HG02588 (cell line): ENCODE measurements at regions not wholly inside any gene's neighbourhood (a gene's known extent, or its start where the extent isn't known, plus 50 kb on each side); places are given as distances from the start of the nearest gene placed in this dataset.
A peak's percentile ranks its signal among the peaks of the same experiment; 100 is the strongest.
"Not testable (repeated sequence)": the region's sequence is repeated elsewhere in the genome, so short reads cannot be mapped to it uniquely, and the experiment has no call there.

Experiments used
- ATAC-seq: cut with Tn5 transposase; IDR thresholded peaks from one replicate; pipeline ENCODE4 v1.9.1; 2021; ENCODE audit warnings: mild to moderate bottlenecking, moderate library complexity; ENCODE audit not compliant: unreplicated experiment

DNA sequence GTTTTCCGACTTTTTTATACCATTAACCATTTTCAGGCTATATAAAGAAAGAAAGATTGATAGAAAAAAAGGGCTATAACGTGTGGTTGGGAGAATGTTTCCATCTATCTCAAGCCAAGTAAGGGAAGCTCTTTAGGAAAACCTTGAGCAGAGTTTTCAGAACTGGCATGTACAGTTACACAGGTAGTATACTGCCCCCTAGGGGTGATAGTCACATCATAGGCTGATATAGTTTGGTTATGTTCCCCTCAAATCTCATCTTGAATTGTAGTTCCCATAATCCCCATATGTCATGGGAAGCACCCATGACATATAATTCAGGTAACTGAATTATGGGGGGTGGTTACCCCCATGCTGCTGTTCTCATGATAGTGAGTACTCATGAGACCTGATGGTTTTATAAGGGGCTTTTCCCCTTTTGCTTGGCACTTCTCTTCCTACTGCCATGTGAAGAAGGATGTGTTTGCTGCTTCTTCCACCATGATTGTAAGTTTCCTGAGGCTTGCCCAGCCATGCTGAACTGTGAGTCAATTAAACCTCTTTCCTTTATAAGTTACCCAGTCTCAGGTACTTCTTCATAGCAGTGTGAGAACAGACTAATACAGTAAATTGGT, 186.8 kb downstream of the TMA16 start:
- peak; percentile 63 for ATAC-seq

DNA sequence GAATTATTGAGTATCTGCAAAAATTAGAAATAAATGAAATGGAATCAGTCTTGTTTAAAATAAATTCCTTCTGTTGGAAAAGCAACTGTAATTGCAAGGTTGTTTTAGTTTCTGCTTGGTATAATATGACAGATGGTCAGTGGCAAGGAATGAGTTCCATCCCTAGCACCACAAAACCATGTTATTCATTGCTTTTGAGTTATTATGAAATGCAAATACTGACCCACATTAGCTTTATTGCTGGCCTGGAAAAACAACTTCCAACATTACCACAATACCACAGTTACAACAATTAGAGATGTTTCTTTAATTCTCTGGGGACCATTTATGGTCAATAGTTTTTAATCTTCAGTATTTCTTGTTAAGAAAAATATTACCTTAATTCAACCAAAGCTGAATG, 194.4 kb downstream of the TMA16 start:
- no peak for ATAC-seq

DNA sequence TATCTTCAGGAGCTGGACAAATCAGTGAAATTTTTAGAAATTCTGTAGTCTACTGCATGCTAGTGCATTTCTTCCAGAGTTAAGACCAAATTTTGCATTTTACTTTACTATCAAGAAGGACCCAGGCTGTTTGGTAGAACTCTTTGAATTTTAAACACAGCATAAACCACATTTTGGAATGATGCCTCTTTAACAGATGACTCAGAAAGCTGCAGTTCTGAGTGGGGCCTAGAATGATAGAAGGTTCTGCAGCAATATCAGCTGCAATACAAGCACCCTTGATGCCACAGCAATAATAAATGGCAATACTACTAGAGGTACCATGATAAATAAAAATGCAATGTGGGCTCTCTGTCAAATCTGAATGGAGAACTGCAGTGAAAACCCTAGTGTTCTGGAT, 198.7 kb downstream of the TMA16 start:
- no peak for ATAC-seq

DNA sequence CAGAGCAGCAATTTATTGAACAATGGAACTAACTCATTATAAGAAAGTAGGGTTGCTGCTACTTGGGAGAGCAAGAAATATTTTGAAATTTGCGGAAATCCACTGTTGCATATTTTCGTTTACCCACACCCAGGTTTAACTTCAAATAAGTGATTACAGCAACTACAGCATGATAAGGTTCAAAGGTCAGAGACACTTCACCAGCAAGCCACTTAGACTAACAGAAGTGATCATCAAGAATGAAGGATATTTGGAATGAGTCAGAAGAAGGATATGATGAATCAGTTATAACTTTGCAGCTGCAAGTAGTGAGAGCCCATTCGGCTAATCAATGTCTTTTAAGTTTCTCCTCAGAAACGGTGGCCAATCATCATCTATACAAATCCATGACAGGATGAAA, 199.3 kb downstream of the TMA16 start:
- ATAC-seq, result no peak

DNA sequence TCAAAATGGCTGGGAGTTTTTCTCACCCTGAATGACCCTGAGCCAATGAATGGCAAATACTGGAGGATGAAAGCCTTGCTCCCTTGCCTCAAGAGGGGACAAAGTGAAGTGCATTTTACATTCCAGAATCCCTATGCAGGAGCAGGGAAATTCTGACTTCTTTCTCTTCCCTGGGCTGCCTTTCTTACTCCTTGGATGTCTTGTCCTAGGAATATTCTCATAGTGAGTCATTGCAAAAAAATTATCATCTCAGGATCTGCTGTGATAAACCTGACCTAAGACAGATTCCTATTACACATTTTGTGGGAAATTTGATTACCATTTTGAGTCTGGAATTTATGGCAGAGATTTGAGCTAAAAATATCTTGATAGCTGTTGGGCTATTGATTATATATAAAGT, 199.9 kb downstream of the TMA16 start:
- no peak for ATAC-seq

DNA sequence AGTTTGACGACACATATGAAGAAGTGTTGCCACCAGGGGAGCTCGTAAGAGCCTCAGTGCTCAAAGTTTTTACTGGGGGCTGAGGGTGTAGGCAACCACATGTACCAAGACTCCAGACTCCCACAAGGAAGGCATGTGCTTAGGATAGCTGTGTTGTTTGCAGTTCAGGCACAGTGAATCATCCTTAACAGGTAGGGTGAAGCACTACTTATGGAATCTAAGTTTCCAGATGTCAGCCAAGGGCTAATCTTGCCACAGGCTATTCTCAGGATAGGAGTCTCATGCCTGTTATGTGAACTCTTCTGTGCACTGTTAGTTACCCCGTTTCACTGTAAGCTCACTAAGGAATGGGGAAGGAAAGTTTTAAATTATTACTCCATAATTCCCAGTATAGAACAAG, 202.6 kb downstream of the TMA16 start:
- ATAC-seq, result no peak

DNA sequence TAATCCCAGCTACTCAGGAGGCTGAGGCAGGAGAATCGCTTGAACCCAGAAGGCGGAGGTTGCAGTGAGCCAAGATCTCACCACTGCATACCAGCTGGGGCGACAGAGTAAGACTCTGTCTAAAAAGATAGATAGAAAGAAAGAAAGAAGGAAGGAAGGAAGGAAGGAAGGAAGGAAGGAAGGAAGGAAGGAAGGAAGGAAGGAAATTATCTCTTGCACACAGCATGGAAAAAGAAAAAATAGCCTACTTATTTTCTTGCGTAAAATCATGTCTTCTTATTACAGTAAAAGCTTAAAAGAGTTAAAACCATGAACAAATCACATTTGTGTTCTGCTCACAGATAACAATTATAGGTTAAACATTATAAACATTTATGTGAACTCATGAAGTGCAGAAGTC, 205.9 kb downstream of the TMA16 start:
- not testable (repeated sequence) for ATAC-seq

DNA sequence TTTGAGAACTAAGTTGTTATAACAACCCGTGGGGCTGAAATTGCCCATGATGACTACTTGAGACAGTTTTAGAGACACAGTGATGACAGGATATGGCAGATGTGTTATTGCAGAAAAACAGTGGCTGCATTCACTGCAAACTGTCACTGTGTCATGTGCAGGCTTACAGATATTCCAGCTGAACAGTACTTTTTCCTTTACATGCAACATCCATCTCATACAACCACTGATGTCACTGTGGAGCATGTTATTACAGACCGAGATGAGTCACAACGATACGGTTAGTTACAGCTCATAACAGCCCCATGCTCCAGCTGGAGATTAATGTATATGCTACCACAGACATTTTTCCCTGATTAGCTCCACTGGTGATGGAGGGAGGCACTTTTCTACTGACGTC, 207.4 kb downstream of the TMA16 start:
- peak; percentile 92 for ATAC-seq

DNA sequence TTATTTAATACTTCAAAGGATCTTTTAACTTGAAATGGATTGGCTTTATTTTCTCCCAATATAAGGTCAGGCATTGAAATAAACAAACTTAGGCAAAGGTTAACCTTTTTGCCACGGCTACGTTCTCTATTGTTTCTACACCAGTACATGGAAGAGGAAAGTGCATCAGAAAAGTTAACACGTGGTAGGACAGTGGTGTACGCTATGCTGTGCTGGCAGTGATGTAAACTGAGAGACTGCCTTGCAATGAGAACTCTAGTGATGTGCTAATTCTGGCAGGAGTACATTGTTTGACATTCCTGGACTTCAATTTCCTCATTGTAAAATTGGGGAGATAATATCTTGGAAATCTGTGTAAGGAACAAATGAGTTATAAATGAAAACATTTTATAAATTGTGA, 208.2 kb downstream of the TMA16 start:
- ATAC-seq, result no peak

DNA sequence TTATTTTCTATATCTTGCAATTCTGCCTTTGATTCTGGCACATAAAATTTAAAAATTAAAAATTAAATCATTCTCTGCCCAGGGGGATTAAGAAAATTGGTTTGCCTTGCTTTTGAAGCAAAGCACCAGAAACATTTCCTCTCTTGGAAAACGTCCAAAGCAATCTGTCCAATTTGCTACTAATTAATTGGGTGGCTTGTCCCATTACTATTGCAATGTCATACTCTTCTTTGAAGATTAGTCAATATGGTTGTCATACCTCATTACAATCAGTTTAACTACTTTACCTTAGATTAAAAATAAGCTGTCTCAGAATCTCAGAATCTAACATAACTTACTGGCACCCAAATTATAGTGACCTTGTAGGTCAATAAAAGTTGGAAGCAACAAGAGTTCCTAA, 208.8 kb downstream of the TMA16 start:
- ATAC-seq, result no peak

DNA sequence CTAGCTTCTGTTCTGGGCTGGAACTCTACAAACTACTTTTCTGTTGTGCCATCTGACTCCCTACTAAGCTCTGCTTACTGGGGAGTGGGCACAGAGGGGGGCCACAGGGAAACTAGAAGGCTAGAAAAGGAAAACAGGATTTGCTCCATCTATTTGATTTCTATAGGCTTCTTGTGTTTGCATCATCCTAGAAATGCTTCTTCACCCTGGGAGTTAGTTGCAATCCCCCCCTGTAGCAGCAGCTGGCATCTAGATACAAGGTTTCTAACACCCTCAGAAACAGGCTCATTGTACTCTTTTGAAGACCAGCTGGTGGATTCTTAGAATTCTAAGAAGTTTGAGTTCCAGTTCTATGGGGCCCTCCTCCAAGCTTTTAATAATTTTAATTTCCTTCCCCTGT, 213.4 kb downstream of the TMA16 start:
- ATAC-seq, result no peak

DNA sequence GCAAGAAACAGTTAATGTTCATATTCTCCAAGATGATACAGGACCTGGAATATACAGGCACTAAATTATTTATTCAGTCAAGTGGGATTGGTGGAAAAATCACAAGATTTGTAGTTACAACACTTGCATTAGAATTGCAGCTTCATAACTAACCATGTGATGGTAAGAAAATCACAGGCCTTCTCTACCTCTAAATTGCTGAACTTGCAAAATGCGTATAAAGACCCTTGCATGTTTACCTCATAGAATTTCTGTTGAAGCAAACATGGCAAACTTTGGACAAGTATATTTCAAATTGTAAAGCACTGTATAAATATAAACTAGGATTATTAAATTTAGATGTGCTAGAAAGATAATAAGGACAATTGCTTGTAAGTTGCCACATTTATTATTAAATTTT, 215.1 kb downstream of the TMA16 start:
- ATAC-seq, result no peak

DNA sequence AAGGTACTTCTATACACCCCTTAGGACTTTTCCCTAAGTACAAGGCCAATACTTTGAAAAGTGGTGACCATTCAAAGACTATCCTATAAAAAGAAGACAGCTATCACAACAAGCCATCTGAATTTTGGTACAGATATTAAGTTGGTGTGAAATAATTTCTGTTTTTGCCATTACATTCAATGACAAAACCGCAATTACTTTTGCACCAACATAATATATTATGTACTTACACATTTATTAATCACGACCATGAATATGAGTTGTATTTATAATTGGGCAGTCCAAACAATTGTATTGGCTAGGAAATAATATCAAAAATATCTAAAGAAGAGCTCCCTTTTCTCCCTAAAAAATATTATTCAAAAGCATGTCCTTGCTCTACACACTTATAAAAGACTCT, 215.7 kb downstream of the TMA16 start:
- ATAC-seq, result no peak

DNA sequence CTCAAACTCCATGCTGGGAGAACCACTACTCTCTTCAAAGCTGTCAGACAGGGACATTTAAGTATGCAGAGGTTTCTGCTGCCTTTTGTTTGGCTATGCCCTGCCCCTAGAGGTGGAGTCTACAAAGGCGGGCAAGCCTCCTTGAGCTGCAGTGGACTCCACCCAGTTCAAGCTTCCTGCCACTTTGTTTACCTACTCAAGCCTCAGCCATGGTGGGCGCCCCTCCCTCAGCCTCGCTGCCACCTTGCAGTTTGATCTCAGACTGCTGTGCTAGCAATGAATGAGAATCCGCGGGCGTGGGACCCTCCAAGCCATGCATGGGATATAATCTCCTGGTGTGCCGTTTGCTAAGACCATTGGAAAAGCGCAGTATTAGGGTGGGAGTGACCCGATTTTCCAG, 230.0 kb downstream of the TMA16 start:
- not testable (repeated sequence) for ATAC-seq

DNA sequence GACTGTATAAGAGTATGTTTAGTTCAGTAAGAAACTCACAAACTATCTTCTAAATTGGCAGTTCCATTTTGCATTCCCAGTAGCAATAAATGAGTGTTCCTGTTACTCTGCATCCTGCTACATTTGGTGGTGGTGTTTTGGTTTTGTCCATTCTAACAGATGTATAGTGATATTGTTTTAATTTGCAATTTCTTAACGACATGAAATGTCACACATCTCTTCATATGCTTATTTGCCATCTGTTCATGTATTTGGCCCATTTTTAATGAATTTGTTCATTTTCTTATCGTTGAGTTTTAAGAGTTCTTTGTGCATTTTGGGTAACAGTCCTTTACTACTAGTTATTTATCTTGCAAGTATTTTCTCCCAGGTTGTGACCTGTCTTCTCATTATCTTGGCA, 232.2 kb downstream of the TMA16 start:
- ATAC-seq, result no peak

DNA sequence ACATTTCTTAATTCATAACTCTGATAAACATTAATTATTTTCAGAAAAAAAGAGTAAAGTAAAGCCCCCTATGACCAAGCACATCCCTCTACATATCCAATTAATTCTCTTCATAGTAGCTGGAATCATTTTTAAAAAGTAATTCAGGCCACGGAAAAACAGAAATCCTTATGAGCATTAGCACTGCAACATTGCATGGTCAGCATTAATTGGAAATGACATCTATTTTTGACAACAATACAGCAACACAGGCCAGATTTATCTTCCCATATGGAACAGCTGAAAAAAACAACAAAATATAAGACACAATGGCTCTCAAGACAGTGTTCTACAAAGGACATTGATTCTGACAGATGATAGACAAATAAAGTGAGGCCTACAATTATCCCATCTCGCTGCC, 236.6 kb downstream of the TMA16 start:
- no peak for ATAC-seq

DNA sequence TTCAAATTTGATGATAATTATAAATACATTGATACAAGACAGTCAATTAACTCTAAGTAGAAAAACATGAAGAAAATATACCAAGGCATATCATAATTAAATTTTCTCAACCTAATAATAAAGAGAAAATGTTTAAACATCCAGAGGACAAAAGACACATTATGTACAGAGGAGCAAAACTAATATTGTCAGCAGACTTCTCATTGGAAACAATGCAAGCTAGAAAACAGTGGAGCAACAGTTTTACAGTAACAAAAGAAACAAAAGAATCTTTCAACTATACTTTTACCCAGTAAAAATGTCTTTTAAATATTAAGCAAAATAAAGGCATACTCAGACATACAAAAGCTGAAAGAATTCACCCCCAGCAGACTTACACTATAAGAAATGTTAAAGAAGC, 238.0 kb downstream of the TMA16 start:
- no peak for ATAC-seq

DNA sequence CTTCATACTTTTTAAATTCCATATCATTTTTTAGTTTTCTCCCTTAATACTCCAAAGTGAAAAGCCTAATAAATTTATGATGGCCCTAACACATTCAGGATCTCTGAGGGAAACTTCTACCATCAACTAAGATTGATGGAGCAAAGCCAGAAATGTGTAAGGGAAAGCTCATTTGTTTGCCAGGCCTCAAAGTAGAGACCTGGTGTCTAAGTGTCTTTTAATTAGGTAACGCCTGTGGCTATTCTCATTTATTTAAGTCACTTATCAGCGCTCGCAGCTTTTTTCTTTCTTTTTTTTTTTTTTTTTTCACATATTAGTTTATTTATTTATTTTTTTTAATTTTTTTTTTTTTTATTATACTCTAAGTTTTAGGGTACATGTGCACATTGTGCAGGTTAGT, 242.4 kb downstream of the TMA16 start:
- no peak for ATAC-seq

DNA sequence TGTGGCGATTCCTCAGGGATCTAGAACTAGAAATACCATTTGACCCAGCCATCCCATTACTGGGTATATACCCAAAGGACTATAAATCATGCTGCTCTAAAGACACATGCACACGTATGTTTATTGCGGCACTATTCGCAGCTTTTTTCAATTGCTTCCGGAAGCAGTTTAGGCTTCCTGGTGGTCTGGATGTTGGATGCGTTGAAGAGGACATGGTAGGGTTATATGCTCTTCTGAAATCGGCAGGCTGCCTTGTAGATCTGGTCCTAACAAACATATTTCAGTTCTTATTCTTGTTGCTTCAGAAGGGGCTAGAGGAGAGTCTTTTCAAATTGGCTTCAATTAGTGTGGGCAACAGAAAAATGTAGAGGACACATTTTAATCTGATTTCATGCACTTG, 243.4 kb downstream of the TMA16 start:
- ATAC-seq, result not testable (repeated sequence)

DNA sequence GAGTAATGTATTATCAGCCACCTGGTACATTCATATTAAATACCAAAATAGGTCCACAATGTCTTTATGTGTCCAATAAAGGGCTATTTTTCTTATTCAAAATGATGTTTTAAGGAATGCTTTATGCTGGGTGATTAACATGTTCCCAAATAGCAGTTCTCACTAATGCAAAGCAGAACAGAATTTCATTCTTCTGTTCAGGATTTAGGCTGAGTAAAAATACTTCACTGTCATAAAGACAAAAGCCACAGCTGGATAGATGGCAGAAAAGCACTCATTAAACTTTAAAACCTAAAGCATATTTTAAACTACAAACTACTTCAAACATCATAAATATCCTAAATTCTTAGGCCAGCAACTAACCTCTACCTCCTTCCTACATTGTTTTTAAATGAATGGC, 244.0 kb downstream of the TMA16 start:
- no peak for ATAC-seq

DNA sequence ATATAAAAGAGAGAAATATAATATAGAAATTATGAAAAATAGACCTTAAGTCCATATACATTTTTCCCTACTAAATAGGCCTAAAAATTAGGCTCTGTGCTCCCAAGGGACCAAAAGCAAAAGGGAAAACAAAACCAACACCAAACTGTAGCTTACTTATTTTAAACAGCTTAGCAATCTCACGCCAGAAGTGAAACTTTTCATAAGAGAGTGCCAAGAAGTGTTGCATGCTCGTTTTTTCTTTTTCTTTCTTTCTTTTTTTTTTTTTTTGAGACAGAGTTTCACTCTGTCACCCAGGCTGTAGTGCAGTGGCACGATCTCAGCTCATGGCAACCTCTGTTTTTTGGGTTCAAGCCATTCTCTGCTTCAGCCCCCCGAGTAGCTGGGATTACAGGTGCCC, 250.4 kb downstream of the TMA16 start:
- peak; percentile 94 for ATAC-seq

DNA sequence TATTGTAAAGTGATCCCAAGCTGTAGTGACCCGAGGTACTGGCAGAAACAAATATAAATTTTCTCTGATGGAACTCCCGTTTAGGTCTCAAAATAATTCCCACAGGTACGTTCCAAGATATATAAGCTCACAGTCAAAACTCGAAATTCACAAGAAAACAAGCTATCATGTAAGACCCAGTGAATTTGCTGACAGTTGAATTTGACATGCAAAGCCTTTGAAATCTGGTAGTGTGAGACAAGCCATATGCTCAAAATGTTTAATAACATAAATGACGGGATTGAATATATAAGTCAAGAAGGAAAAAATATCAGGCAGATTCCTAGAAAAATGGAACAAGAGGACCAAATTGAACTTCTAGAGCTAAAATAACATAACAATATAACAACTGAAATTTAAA, 252.8 kb downstream of the TMA16 start:
- ATAC-seq, result no peak

DNA sequence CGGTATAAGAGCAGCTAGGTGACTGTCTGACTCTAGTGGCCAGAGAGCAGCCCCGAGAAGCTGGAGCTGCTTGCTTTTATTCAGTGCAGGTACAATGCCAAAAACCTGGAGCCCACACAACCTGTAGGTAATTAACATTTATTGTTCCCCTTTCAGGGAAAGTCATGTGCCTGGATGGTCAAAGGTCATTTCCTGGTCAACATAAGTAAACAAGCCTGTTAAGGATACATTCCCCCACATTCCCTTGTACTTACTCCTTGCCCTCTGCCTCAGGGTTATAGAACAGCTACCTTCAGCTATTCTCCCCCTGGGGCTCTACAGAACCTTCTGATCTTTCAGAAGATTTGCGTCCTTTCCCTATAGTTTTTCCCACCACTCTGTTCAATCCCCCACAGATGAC, 253.4 kb downstream of the TMA16 start:
- no peak for ATAC-seq

DNA sequence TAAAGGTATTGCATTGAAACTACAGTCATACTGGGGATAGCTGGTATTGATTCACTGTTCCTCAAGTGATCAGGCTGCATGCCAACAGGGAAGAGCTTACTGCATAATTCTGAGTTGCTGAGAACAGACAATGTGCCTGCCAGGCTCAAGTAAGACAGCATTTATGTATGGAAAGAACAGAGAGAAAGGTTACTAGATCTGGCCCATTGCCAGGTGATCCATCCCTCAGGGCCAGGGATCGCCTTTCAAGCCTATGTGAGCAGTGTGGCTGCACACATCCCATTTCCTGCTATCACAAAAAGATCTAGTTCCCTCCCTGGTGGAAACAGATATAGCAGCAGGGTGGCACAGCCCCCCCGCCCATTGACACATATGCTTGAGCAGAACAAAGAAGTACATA, 254.0 kb downstream of the TMA16 start:
- no peak for ATAC-seq
